Ishikawa (cell line): ENCODE measurements at regions not wholly inside any gene's neighbourhood (a gene's known extent, or its start where the extent isn't known, plus 50 kb on each side); places are given as distances from the start of the nearest gene placed in this dataset.

Experiments
- EP300 ChIP-seq: IDR thresholded peaks from 2 replicates; pipeline ENCODE4 v1.6.1; 2012; ENCODE audit warnings: borderline replicate concordance
- MAX ChIP-seq: IDR thresholded peaks from 2 replicates; pipeline ENCODE4 v1.6.1; 2012
- RAD21 ChIP-seq: IDR thresholded peaks from 2 replicates; pipeline ENCODE4 v1.6.1; 2012; ENCODE audit warnings: low read depth
- TEAD4 ChIP-seq: IDR thresholded peaks from 2 replicates; pipeline ENCODE4 v1.6.1; 2012
- YY1 ChIP-seq: IDR thresholded peaks from 2 replicates; pipeline ENCODE4 v1.6.1; 2012; ENCODE audit warnings: low read depth

GRCh38 chr3:20773320-20773984 is 587.4 kb upstream of the SGO1 start:
- no peak for TF ChIP-seq YY1
- TF ChIP-seq RAD21: no peak
- TF ChIP-seq EP300: no peak
- no peak for TF ChIP-seq MAX
- TF ChIP-seq TEAD4: no peak
